ENCODE measurements at regions not wholly inside any gene's neighbourhood (a gene's known extent, or its start where the extent isn't known, plus 50 kb on each side); places are given as distances from the start of the nearest gene placed in this dataset.

GRCh38 chr3:87468235-87468634, 191.9 kb upstream of the POU1F1 start:
- H3K27me3 ChIP-seq = no peaks in the 10 kb centered on the region
- no peaks in the 10 kb centered on the region for H3K36me3 ChIP-seq (replicated peaks in 1 of 2; ENCODE audit: insufficient read depth in 1 of 2, low read depth in 2 of 2)
- no peak overlapping the region for H3K4me3 ChIP-seq
- ATAC-seq (no peak), DNase-seq (no peak)
- no peak overlapping the region for H3K27ac ChIP-seq
- WGBS, 2 donors = 36 to 47% methylated on average over 2 of the region's 2 CpGs
- TF ChIP-seq POLR2A (IDR thresholded peaks at IDR 0.05) = no peak
- TF ChIP-seq CTCF (IDR thresholded peaks at IDR 0.05) = no peak
- H3K4me1 ChIP-seq = no peaks in the 10 kb centered on the region
- intact Hi-C loops (cut with DNase I) = no loop called here
- no peaks in the 10 kb centered on the region for H3K9me3 ChIP-seq

GRCh38 chr3:87462228-87462627, 185.8 kb upstream of the POU1F1 start:
- ATAC-seq (no peak), DNase-seq (no peak)
- H3K27ac ChIP-seq = no peak overlapping the region
- no peaks in the 10 kb centered on the region for H3K36me3 ChIP-seq (replicated peaks in 1 of 2; ENCODE audit: insufficient read depth in 1 of 2, low read depth in 2 of 2)
- H3K4me1 ChIP-seq = no peaks in the 10 kb centered on the region
- H3K27me3 ChIP-seq = no peaks in the 10 kb centered on the region
- no peaks in the 10 kb centered on the region for H3K9me3 ChIP-seq
- TF ChIP-seq CTCF (IDR thresholded peaks at IDR 0.05) (no peak), POLR2A (IDR thresholded peaks at IDR 0.05) (no peak)
- no peak overlapping the region for H3K4me3 ChIP-seq
- intact Hi-C loops (cut with DNase I) = no loop called here

- Histone ChIP-seq H3K27ac (no peak overlapping the region), H3K4me3 (no peak overlapping the region), H3K36me3 (replicated peaks in 1 of 2; ENCODE audit: insufficient read depth in 1 of 2, low read depth in 2 of 2) (no peaks in the 10 kb centered on the region), H3K27me3 (no peaks in the 10 kb centered on the region), H3K4me1 (no peaks in the 10 kb centered on the region), H3K9me3 (no peaks in the 10 kb centered on the region)
- 73 to 74% methylated on average over 2 of the region's 2 CpGs for WGBS, 2 donors
- ATAC-seq (no peak), DNase-seq (no peak)
- no peak for TF ChIP-seq CTCF (IDR thresholded peaks at IDR 0.05)
- TF ChIP-seq POLR2A (IDR thresholded peaks at IDR 0.05) = no peak
- intact Hi-C loops (cut with DNase I) = no loop called here
Measured at GRCh38 chr3:87461443-87461842, 185.1 kb upstream of the POU1F1 start.

GRCh38 chr3:87461036-87461435, 184.7 kb upstream of the POU1F1 start:
- no peak for TF ChIP-seq POLR2A (IDR thresholded peaks at IDR 0.05)
- no peak for TF ChIP-seq CTCF (IDR thresholded peaks at IDR 0.05)
- no peaks in the 10 kb centered on the region for H3K36me3 ChIP-seq (replicated peaks in 1 of 2; ENCODE audit: insufficient read depth in 1 of 2, low read depth in 2 of 2)
- H3K4me1 ChIP-seq = no peaks in the 10 kb centered on the region
- 62 to 76% methylated on average over 3 of the region's 3 CpGs for WGBS, 2 donors
- no peak overlapping the region for H3K4me3 ChIP-seq
- no peaks in the 10 kb centered on the region for H3K27me3 ChIP-seq
- H3K27ac ChIP-seq = no peak overlapping the region
- intact Hi-C loops (cut with DNase I) = no loop called here
- ATAC-seq (no peak), DNase-seq (no peak)
- no peaks in the 10 kb centered on the region for H3K9me3 ChIP-seq

GRCh38 chr3:87448558-87448957, 172.2 kb upstream of the POU1F1 start:
- intact Hi-C loops (cut with DNase I) = no loop called here
- ATAC-seq (no peak), DNase-seq (no peak)
- Histone ChIP-seq H3K27ac (no peak overlapping the region), H3K9me3 (no peaks in the 10 kb centered on the region), H3K36me3 (replicated peaks in 1 of 2; ENCODE audit: insufficient read depth in 1 of 2, low read depth in 2 of 2) (no peaks in the 10 kb centered on the region), H3K4me1 (no peaks in the 10 kb centered on the region), H3K27me3 (no peaks in the 10 kb centered on the region), H3K4me3 (no peak overlapping the region)
- TF ChIP-seq CTCF (IDR thresholded peaks at IDR 0.05) (no peak), POLR2A (IDR thresholded peaks at IDR 0.05) (no peak)

Data from body of pancreas (tissue), 4 donors.